ENCODE measurements at regions not wholly inside any gene's neighbourhood (a gene's known extent, or its start where the extent isn't known, plus 50 kb on each side); places are given as distances from the start of the nearest gene placed in this dataset.

- Mint-ChIP-seq H3K4me1 (no peaks in the 10 kb centered on the region), H3K4me3 (no peak overlapping the region), H3K27me3 (ENCODE audit: insufficient read depth, low read depth) (peaks cover 4% of the 10 kb centered on the region), H3K36me3 (no peaks in the 10 kb centered on the region), H3K9me3 (peaks cover 34% of the 10 kb centered on the region), H3K27ac (no peak overlapping the region)
- H3K4me2 ChIP-seq = no peak overlapping the region
- H3K27me3 ChIP-seq = no peaks in the 10 kb centered on the region
- H3K9ac ChIP-seq = no peak overlapping the region
- H2AFZ ChIP-seq (replicated peaks) = no peak overlapping the region
- no peaks in the 10 kb centered on the region for H3K4me1 ChIP-seq
- no peaks in the 10 kb centered on the region for H4K20me1 ChIP-seq (ENCODE audit: low read depth)
- peaks cover under 1% of the 10 kb centered on the region for H3K36me3 ChIP-seq
- no peaks in the 10 kb centered on the region for H3K9me3 ChIP-seq (ENCODE audit: low read depth)
- no peak for DNase-seq (ENCODE audit: low spot score)
- no peak overlapping the region for H3K27ac ChIP-seq
- H3F3A ChIP-seq (ENCODE audit: low read depth) = no peaks in the 10 kb centered on the region
- H3K79me2 ChIP-seq (ENCODE audit: low read depth) = no peaks in the 10 kb centered on the region
- no peak overlapping the region for H3K4me3 ChIP-seq
- no peak for TF ChIP-seq EZH2phosphoT487 (IDR thresholded peaks at IDR 0.05)
- TF ChIP-seq EZH2 (IDR thresholded peaks at IDR 0.05) = no peak
- TF ChIP-seq, protein P1, sequence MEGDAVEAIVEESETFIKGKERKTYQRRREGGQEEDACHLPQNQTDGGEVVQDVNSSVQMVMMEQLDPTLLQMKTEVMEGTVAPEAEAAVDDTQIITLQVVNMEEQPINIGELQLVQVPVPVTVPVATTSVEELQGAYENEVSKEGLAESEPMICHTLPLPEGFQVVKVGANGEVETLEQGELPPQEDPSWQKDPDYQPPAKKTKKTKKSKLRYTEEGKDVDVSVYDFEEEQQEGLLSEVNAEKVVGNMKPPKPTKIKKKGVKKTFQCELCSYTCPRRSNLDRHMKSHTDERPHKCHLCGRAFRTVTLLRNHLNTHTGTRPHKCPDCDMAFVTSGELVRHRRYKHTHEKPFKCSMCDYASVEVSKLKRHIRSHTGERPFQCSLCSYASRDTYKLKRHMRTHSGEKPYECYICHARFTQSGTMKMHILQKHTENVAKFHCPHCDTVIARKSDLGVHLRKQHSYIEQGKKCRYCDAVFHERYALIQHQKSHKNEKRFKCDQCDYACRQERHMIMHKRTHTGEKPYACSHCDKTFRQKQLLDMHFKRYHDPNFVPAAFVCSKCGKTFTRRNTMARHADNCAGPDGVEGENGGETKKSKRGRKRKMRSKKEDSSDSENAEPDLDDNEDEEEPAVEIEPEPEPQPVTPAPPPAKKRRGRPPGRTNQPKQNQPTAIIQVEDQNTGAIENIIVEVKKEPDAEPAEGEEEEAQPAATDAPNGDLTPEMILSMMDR (IDR thresholded peaks at IDR 0.05) = no peak
These were observed 370.8 kb downstream of the TLE1 start for GRCh38 chr9:81318571-81318970.

GRCh38 chr9:81317939-81318338, 371.4 kb downstream of the TLE1 start:
- no peak overlapping the region for H3K27ac Mint-ChIP-seq
- Histone ChIP-seq H4K20me1 (ENCODE audit: low read depth) (no peaks in the 10 kb centered on the region), H3K4me1 (no peaks in the 10 kb centered on the region), H3K27ac (no peak overlapping the region), H3F3A (ENCODE audit: low read depth) (no peaks in the 10 kb centered on the region), H3K36me3 (no peaks in the 10 kb centered on the region), H2AFZ (replicated peaks) (no peak overlapping the region), H3K4me2 (no peak overlapping the region), H3K4me3 (no peak overlapping the region), H3K9ac (no peak overlapping the region), H3K9me3 (ENCODE audit: low read depth) (no peaks in the 10 kb centered on the region), H3K79me2 (ENCODE audit: low read depth) (no peaks in the 10 kb centered on the region), H3K27me3 (no peaks in the 10 kb centered on the region)
- no peaks in the 10 kb centered on the region for H3K4me1 Mint-ChIP-seq
- no peak overlapping the region for H3K4me3 Mint-ChIP-seq
- H3K9me3 Mint-ChIP-seq = peaks cover 29% of the 10 kb centered on the region
- no peaks in the 10 kb centered on the region for H3K36me3 Mint-ChIP-seq
- DNase-seq (ENCODE audit: low spot score) = peak; percentile 25
- TF ChIP-seq EZH2 (IDR thresholded peaks at IDR 0.05) (no peak), EZH2phosphoT487 (IDR thresholded peaks at IDR 0.05) (no peak)
- TF ChIP-seq, protein P1 (IDR thresholded peaks at IDR 0.05) = no peak
- H3K27me3 Mint-ChIP-seq (ENCODE audit: insufficient read depth, low read depth) = peaks cover 4% of the 10 kb centered on the region

DNA sequence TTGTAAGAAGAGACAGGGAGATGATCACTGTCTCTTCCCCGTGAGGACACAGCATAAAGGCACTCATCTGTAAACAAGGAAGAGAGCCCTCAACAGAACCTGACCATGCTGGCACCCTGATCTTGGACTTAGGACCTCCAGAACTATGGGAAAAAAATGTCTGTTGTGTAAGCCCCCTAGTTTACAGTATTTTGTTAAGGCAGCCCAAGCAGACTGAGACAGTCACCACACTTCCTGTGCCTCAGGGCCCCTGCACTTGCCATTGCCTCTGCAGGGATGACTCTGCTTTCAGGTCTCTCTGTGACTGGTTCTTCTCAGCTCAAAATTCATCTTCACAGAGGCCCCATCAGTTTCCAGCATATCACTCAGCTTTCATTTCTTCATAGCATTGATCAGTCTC, 372.1 kb downstream of the TLE1 start:
- H3K27ac Mint-ChIP-seq = no peak overlapping the region
- no peaks in the 10 kb centered on the region for H3K4me1 ChIP-seq
- H3K36me3 ChIP-seq = no peaks in the 10 kb centered on the region
- H3K4me3 Mint-ChIP-seq = no peak overlapping the region
- H3K4me2 ChIP-seq = no peak overlapping the region
- H3K9me3 ChIP-seq (ENCODE audit: low read depth) = no peaks in the 10 kb centered on the region
- no peak for TF ChIP-seq EZH2 (IDR thresholded peaks at IDR 0.05)
- TF ChIP-seq EZH2phosphoT487 (IDR thresholded peaks at IDR 0.05) = no peak
- TF ChIP-seq, protein P1 (IDR thresholded peaks at IDR 0.05) = no peak
- H4K20me1 ChIP-seq (ENCODE audit: low read depth) = no peaks in the 10 kb centered on the region
- no peak for DNase-seq (ENCODE audit: low spot score)
- no peaks in the 10 kb centered on the region for H3K27me3 ChIP-seq
- no peak overlapping the region for H2AFZ ChIP-seq (replicated peaks)
- H3K79me2 ChIP-seq (ENCODE audit: low read depth) = no peaks in the 10 kb centered on the region
- H3K36me3 Mint-ChIP-seq = no peaks in the 10 kb centered on the region
- H3F3A ChIP-seq (ENCODE audit: low read depth) = no peaks in the 10 kb centered on the region
- peaks cover 4% of the 10 kb centered on the region for H3K27me3 Mint-ChIP-seq (ENCODE audit: insufficient read depth, low read depth)
- no peaks in the 10 kb centered on the region for H3K4me1 Mint-ChIP-seq
- no peak overlapping the region for H3K27ac ChIP-seq
- H3K9ac ChIP-seq = no peak overlapping the region
- H3K9me3 Mint-ChIP-seq = peaks cover 26% of the 10 kb centered on the region
- no peak overlapping the region for H3K4me3 ChIP-seq

Measured in neural progenitor cell (in vitro differentiated cells).